HCT116 (cell line): ENCODE measurements at regions not wholly inside any gene's neighbourhood (a gene's known extent, or its start where the extent isn't known, plus 50 kb on each side); places are given as distances from the start of the nearest gene placed in this dataset.

Source experiments
- ATAC-seq: fragments of 200-7000 bp; cut with Tn5 transposase; 2 replicates; pipeline ENCODE4 v1.9.1; 2020; ENCODE audit warnings: mild to moderate bottlenecking, moderate library complexity
- BruUV-seq: library from RNA; stranded (reverse); fragments of 400-500 nt; replicated peaks from 2 replicates; lab custom pipeline; 2021; lab: Mats Ljungman, UMichigan
- CTCF ChIA-PET: fragments of 300-600 bp; sonication (Branson Sonifier 250); formaldehyde crosslinking; loops from one replicate; lab custom pipeline; 2021; ENCODE audit warnings: antibody characterized with exemption; lab: Charles Lee
- POLR2A ChIA-PET: fragments of 300-600, 350-600 bp; sonication (Branson Sonifier 250); formaldehyde crosslinking; loops from one replicate; lab custom pipeline; 2021; ENCODE audit warnings: antibody characterized with exemption; lab: Charles Lee
- RAD21 ChIA-PET, 2 experiments: fragments of 300-600 bp; sonication (Branson Sonifier 250); formaldehyde crosslinking; loops; one replicate each; lab custom pipeline; 2023; ENCODE audit warnings: low total read pairs in 2 of 2; ENCODE audit not compliant: uncharacterized antibody in 2 of 2, unreplicated experiment in 2 of 2, low non-redundant PET in 1 of 2; lab: Charles Lee
- DNase-seq: peaks from one replicate; pipeline ENCODE4 v3.0.0-alpha.2; 2010; ENCODE audit warnings: low read depth, low spot score
- H2AFZ ChIP-seq: fragments of 200-600 bp; shearing (Covaris generic), sonication (generic); 2 replicates; pipeline ENCODE4 v1.6.1; 2017; ENCODE audit warnings: low read depth, mixed run types, mixed read lengths, antibody characterized with exemption, low read length; ENCODE audit not compliant: poor library complexity, severe bottlenecking
- H3K27ac ChIP-seq: 2 replicates; pipeline ENCODE4 v1.5.1; 2012; ENCODE audit warnings: low read depth, low read length
- H3K27me3 ChIP-seq: fragments of 200-600 bp; sonication (generic); 2 replicates; pipeline ENCODE4 v1.6.1; 2016; ENCODE audit warnings: mixed run types, low read length, mixed read lengths; ENCODE audit not compliant: insufficient read depth
- H3K36me3 ChIP-seq, 2 experiments: fragments of 200-500 bp in 1 of 2; fragments of 200-600 bp in 1 of 2; sonication (Bioruptor generic) in 1 of 2; sonication (generic) in 1 of 2; 2 replicates each; pipeline versions ENCODE4 v1.5.1 to v1.6.1; 2014 to 2016; ENCODE audit warnings: low read length in 2 of 2, inconsistent platforms in 1 of 2, mixed read lengths in 1 of 2, mixed run types in 1 of 2; ENCODE audit not compliant: insufficient read depth in 2 of 2, control insufficient read depth in 1 of 2
- H3K4me1 ChIP-seq, 2 experiments: fragments of 200-600 bp in 1 of 2; sonication (generic) in 1 of 2; 2 replicates each; pipeline versions ENCODE4 v1.5.1 to v1.6.1; 2012 to 2017; ENCODE audit warnings: low read length in 2 of 2, inconsistent platforms in 1 of 2, mild to moderate bottlenecking in 1 of 2, mixed read lengths in 1 of 2, mixed run types in 1 of 2, moderate library complexity in 1 of 2; ENCODE audit not compliant: insufficient read depth in 2 of 2, control insufficient read depth in 1 of 2
- H3K4me2 ChIP-seq: fragments of 200-600 bp; sonication (generic); 2 replicates; pipeline ENCODE4 v1.6.1; 2017; ENCODE audit warnings: mixed run types, low read length, mixed read lengths
- H3K4me3 ChIP-seq, 2 experiments: fragments of 200-600 bp in 1 of 2; sonication (generic) in 1 of 2; replicated peaks in 1 of 2; 2 replicates each; pipeline ENCODE4 v1.5.1; 2011 to 2016; ENCODE audit warnings: low read length in 2 of 2, control low read depth in 1 of 2, low read depth in 1 of 2, mild to moderate bottlenecking in 1 of 2, mixed read lengths in 1 of 2, mixed run types in 1 of 2
- H3K79me2 ChIP-seq: fragments of 200-600 bp; sonication (generic); 2 replicates; pipeline ENCODE4 v1.6.1; 2017; ENCODE audit warnings: mild to moderate bottlenecking, mixed run types, low read length, moderate library complexity, mixed read lengths; ENCODE audit not compliant: insufficient read depth
- H3K9ac ChIP-seq: fragments of 200-600 bp; sonication (generic); 2 replicates; pipeline ENCODE4 v1.6.1; 2016; ENCODE audit warnings: low read length, mixed read lengths
- H3K9me2 ChIP-seq: fragments of 200-600 bp; sonication (generic), shearing (Covaris generic); 2 replicates; pipeline ENCODE4 v1.6.1; 2017; ENCODE audit warnings: mixed run types, mild to moderate bottlenecking, moderate library complexity; ENCODE audit not compliant: insufficient read depth
- H3K9me3 ChIP-seq, 2 experiments: fragments of 200-500 bp in 1 of 2; fragments of 200-600 bp in 1 of 2; sonication (Bioruptor generic) in 1 of 2; sonication (generic) in 1 of 2; 2 replicates each; pipeline ENCODE4 v1.6.1; 2014 to 2017; ENCODE audit warnings: low read length in 2 of 2, mixed read lengths in 2 of 2, inconsistent platforms in 1 of 2, low read depth in 1 of 2, mild to moderate bottlenecking in 1 of 2, mixed run types in 1 of 2, moderate library complexity in 1 of 2; ENCODE audit not compliant: control insufficient read depth in 1 of 2, insufficient read depth in 1 of 2
- H4K20me1 ChIP-seq: fragments of 200-600 bp; sonication (generic), shearing (Covaris generic); 2 replicates; pipeline ENCODE4 v1.6.1; 2017; ENCODE audit warnings: mixed run types, mild to moderate bottlenecking, moderate library complexity; ENCODE audit not compliant: insufficient read depth
- CBX3 ChIP-seq: IDR thresholded peaks from 2 replicates; pipeline ENCODE4 v1.6.1; 2012; ENCODE audit warnings: low read depth
- CEBPB ChIP-seq: IDR thresholded peaks from 2 replicates; pipeline ENCODE4 v1.6.1; 2012; ENCODE audit warnings: low read depth
- ELF1 ChIP-seq: IDR thresholded peaks from 2 replicates; pipeline ENCODE4 v1.6.1; 2012; ENCODE audit warnings: low read depth, borderline replicate concordance
- JUND ChIP-seq: IDR thresholded peaks from 2 replicates; pipeline ENCODE4 v1.6.1; 2012
- MAX ChIP-seq: IDR thresholded peaks from 2 replicates; pipeline ENCODE4 v1.6.1; 2012
- POLR2AphosphoS5 ChIP-seq: IDR thresholded peaks from 2 replicates; pipeline ENCODE4 v1.6.1; 2011; ENCODE audit warnings: mild to moderate bottlenecking, low read depth, low read length, moderate library complexity
- RAD21 ChIP-seq: IDR thresholded peaks from 2 replicates; pipeline ENCODE4 v1.6.1; 2012; ENCODE audit warnings: low read depth, mild to moderate bottlenecking
- SIN3A ChIP-seq: IDR thresholded peaks from 2 replicates; pipeline ENCODE4 v1.6.1; 2012; ENCODE audit warnings: low read depth
- SRF ChIP-seq: IDR thresholded peaks from 2 replicates; pipeline ENCODE4 v1.6.1; 2012; ENCODE audit warnings: low read depth
- ZBTB33 ChIP-seq: IDR thresholded peaks from 2 replicates; pipeline ENCODE4 v1.6.1; 2011; ENCODE audit warnings: mild to moderate bottlenecking, low read length, moderate library complexity; ENCODE audit not compliant: insufficient replicate concordance; ENCODE audit errors: extremely low read depth
- ZFX ChIP-seq: fragments of 450-650 bp; IDR thresholded peaks from 2 replicates; pipeline ENCODE4 v1.6.1; 2017
- intact Hi-C: fragments of 100-400 bp; cut with micrococcal nuclease; formaldehyde crosslinking; loops from 2 replicates; pipeline ENCODE4 v1.10.0; 2022
- TF ChIP-seq, protein P1 (sequence below): IDR thresholded peaks from 2 replicates; pipeline ENCODE4 v1.6.1; 2012; ENCODE audit warnings: low read depth

- Histone ChIP-seq H3K4me2 (no peak overlapping the region), H4K20me1 (no peaks in the 10 kb centered on the region), H3K79me2 (no peaks in the 10 kb centered on the region), H3K36me3 (no peaks in the 10 kb centered on the region), H3K4me1 (no peaks in the 10 kb centered on the region), H3K9me2 (no peaks in the 10 kb centered on the region), H2AFZ (no peak overlapping the region), H3K4me3 (no peak overlapping the region), H3K27me3 (no peaks in the 10 kb centered on the region), H3K9me3 (no peaks in the 10 kb centered on the region), H3K9ac (no peak overlapping the region), H3K27ac (no peak overlapping the region)
- TF ChIP-seq CEBPB = no peak
- no peak for TF ChIP-seq CBX3
- intact Hi-C loops = no loop called here
- BruUV-seq = no TSS peak
- ChIA-PET CTCF (no interaction called here), RAD21 (no interaction called here), POLR2A (no interaction called here)
- ATAC-seq = no peak
- DNase-seq = no peak
These were observed 55.6 kb upstream of the SNRPB2 start for GRCh38 chr20:16674243-16674642.

- intact Hi-C loops = no loop called here
- no peaks in the 10 kb centered on the region for H3K4me1 ChIP-seq
- no peak overlapping the region for H2AFZ ChIP-seq
- no peak overlapping the region for H3K4me2 ChIP-seq
- H4K20me1 ChIP-seq = no peaks in the 10 kb centered on the region
- no peak for DNase-seq
- no peak for TF ChIP-seq ZFX
- no peak for TF ChIP-seq ELF1
- TF ChIP-seq RAD21 = no peak
- no peak for TF ChIP-seq MAX
- TF ChIP-seq, protein P1, sequence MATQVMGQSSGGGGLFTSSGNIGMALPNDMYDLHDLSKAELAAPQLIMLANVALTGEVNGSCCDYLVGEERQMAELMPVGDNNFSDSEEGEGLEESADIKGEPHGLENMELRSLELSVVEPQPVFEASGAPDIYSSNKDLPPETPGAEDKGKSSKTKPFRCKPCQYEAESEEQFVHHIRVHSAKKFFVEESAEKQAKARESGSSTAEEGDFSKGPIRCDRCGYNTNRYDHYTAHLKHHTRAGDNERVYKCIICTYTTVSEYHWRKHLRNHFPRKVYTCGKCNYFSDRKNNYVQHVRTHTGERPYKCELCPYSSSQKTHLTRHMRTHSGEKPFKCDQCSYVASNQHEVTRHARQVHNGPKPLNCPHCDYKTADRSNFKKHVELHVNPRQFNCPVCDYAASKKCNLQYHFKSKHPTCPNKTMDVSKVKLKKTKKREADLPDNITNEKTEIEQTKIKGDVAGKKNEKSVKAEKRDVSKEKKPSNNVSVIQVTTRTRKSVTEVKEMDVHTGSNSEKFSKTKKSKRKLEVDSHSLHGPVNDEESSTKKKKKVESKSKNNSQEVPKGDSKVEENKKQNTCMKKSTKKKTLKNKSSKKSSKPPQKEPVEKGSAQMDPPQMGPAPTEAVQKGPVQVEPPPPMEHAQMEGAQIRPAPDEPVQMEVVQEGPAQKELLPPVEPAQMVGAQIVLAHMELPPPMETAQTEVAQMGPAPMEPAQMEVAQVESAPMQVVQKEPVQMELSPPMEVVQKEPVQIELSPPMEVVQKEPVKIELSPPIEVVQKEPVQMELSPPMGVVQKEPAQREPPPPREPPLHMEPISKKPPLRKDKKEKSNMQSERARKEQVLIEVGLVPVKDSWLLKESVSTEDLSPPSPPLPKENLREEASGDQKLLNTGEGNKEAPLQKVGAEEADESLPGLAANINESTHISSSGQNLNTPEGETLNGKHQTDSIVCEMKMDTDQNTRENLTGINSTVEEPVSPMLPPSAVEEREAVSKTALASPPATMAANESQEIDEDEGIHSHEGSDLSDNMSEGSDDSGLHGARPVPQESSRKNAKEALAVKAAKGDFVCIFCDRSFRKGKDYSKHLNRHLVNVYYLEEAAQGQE = no peak
- no peak for TF ChIP-seq CEBPB
- no peak for TF ChIP-seq ZBTB33
- TF ChIP-seq JUND = no peak
- TF ChIP-seq POLR2AphosphoS5 = no peak
- TF ChIP-seq SRF = no peak
- no peak for TF ChIP-seq SIN3A
- H3K9me2 ChIP-seq = no peaks in the 10 kb centered on the region
- BruUV-seq = no TSS peak
- CTCF ChIA-PET = no interaction called here
- no peak overlapping the region for H3K9ac ChIP-seq
- H3K9me3 ChIP-seq = no peaks in the 10 kb centered on the region
- no peaks in the 10 kb centered on the region for H3K79me2 ChIP-seq
- no peaks in the 10 kb centered on the region for H3K36me3 ChIP-seq
- H3K27me3 ChIP-seq = no peaks in the 10 kb centered on the region
- H3K27ac ChIP-seq = no peak overlapping the region
- POLR2A ChIA-PET = no interaction called here
- H3K4me3 ChIP-seq = no peak overlapping the region
- RAD21 ChIA-PET = no interaction called here
- no peak for ATAC-seq
These were observed 57.5 kb upstream of the SNRPB2 start for GRCh38 chr20:16672299-16672698.
